GM23338 (cell line): ENCODE measurements at regions not wholly inside any gene's neighbourhood (a gene's known extent, or its start where the extent isn't known, plus 50 kb on each side); places are given as distances from the start of the nearest gene placed in this dataset.

Experiments
- ATAC-seq: fragments of 200-7000 bp; cut with Tn5 transposase; 3 replicates; pipeline ENCODE4 v1.9.1; 2020
- DNase-seq: peaks from one replicate; pipeline ENCODE4 v3.0.0-alpha.2; 2015; ENCODE audit warnings: low spot score
- H2AFZ ChIP-seq: fragments of 200-600 bp; sonication (generic); 2 replicates; pipeline ENCODE4 v1.8.0; 2016; ENCODE audit warnings: antibody characterized with exemption, mild to moderate bottlenecking, moderate library complexity
- H3F3A ChIP-seq: fragments of 200-600 bp; sonication (generic); replicated peaks from 2 replicates; pipeline ENCODE4 v1.8.0; 2017; ENCODE audit warnings: antibody characterized with exemption, mixed run types, low read depth
- H3K27ac ChIP-seq: fragments of 200-600 bp; sonication (generic); 2 replicates; pipeline ENCODE4 v1.6.1; 2016; ENCODE audit warnings: low read depth
- H3K27me3 ChIP-seq: fragments of 200-600 bp; sonication (generic); 2 replicates; pipeline ENCODE4 v1.8.0; 2016; ENCODE audit warnings: mild to moderate bottlenecking, mixed run types, moderate library complexity; ENCODE audit not compliant: insufficient read depth
- H3K36me3 ChIP-seq: fragments of 200-600 bp; sonication (generic); 2 replicates; pipeline ENCODE4 v1.8.0; 2016; ENCODE audit warnings: mild to moderate bottlenecking; ENCODE audit not compliant: insufficient read depth
- H3K4me1 ChIP-seq: fragments of 200-600 bp; sonication (generic); 2 replicates; pipeline ENCODE4 v1.8.0; 2016; ENCODE audit warnings: mild to moderate bottlenecking, moderate library complexity; ENCODE audit not compliant: insufficient read depth
- H3K4me2 ChIP-seq: fragments of 200-600 bp; sonication (generic); 2 replicates; pipeline ENCODE4 v1.7.1; 2017; ENCODE audit warnings: mixed run types
- H3K4me3 ChIP-seq: fragments of 200-600 bp; sonication (generic); 2 replicates; pipeline ENCODE4 v1.6.1; 2016; ENCODE audit warnings: mixed run types
- H3K79me2 ChIP-seq: fragments of 200-600 bp; sonication (generic); replicated peaks from 2 replicates; pipeline ENCODE4 v1.8.0; 2017; ENCODE audit warnings: mild to moderate bottlenecking; ENCODE audit not compliant: insufficient read depth
- H3K9me2 ChIP-seq: fragments of 200-600 bp; sonication (generic); 2 replicates; pipeline ENCODE4 v1.8.0; 2017; ENCODE audit not compliant: insufficient read depth
- H4K20me1 ChIP-seq: fragments of 200-600 bp; sonication (generic); replicated peaks from 2 replicates; pipeline ENCODE4 v1.8.0; 2017; ENCODE audit warnings: mild to moderate bottlenecking; ENCODE audit not compliant: insufficient read depth
- H3K27ac Mint-ChIP-seq: 2 replicates; pipeline ENCODE4 v1.8.0; 2020; ENCODE audit warnings: inconsistent platforms, mild to moderate bottlenecking, moderate library complexity, mixed read lengths
- H3K27me3 Mint-ChIP-seq: 3 replicates; pipeline ENCODE4 v1.8.0; 2022; ENCODE audit warnings: low read depth, mild to moderate bottlenecking, moderate library complexity, mixed read lengths, inconsistent platforms; ENCODE audit not compliant: insufficient read depth, poor library complexity
- H3K36me3 Mint-ChIP-seq: 3 replicates; pipeline ENCODE4 v1.8.0; 2021; ENCODE audit warnings: low read depth, mild to moderate bottlenecking, inconsistent platforms, moderate library complexity, mixed read lengths
- H3K4me1 Mint-ChIP-seq: 3 replicates; pipeline ENCODE4 v1.8.0; 2020; ENCODE audit warnings: mild to moderate bottlenecking, inconsistent platforms, mixed read lengths
- H3K4me3 Mint-ChIP-seq: 3 replicates; pipeline ENCODE4 v1.8.0; 2021; ENCODE audit warnings: moderate library complexity, mild to moderate bottlenecking, inconsistent platforms, mixed read lengths
- H3K9me3 Mint-ChIP-seq: 3 replicates; pipeline ENCODE4 v1.8.0; 2020; ENCODE audit warnings: moderate library complexity, mild to moderate bottlenecking, inconsistent platforms, mixed read lengths
- CREB1 ChIP-seq: fragments of 250-450 bp; sonication (Bioruptor Pico); IDR thresholded peaks from 2 replicates; pipeline ENCODE4 v1.5.0; 2020; ENCODE audit warnings: low read depth, mild to moderate bottlenecking, moderate library complexity
- ETS1 ChIP-seq: IDR thresholded peaks from 2 replicates; pipeline ENCODE4 v1.6.1; 2016; ENCODE audit warnings: antibody characterized with exemption
- EZH2phosphoT487 ChIP-seq: fragments of 200-600 bp; sonication (generic); IDR thresholded peaks from one replicate; pipeline ENCODE4 v1.8.1; 2018; ENCODE audit warnings: antibody characterized with exemption; ENCODE audit not compliant: unreplicated experiment
- NANOG ChIP-seq: IDR thresholded peaks from 2 replicates; pipeline ENCODE4 v1.6.1; 2016; ENCODE audit warnings: antibody characterized with exemption, borderline replicate concordance
- STAT1 ChIP-seq: IDR thresholded peaks from one replicate; pipeline ENCODE4 v1.6.1; 2016; ENCODE audit warnings: antibody characterized with exemption; ENCODE audit not compliant: unreplicated experiment
- ZNF114 ChIP-seq: fragments of 250-450 bp; sonication (Bioruptor Pico); IDR thresholded peaks from 2 replicates; pipeline ENCODE4 v1.5.0; 2020; ENCODE audit warnings: mild to moderate bottlenecking, moderate library complexity
- ZNF331 ChIP-seq: fragments of 250-450 bp; sonication (Bioruptor Pico); IDR thresholded peaks from 2 replicates; pipeline ENCODE4 v1.5.0; 2020; ENCODE audit warnings: low read depth, mild to moderate bottlenecking, moderate library complexity
- ZNF462 ChIP-seq: fragments of 250-450 bp; sonication (Bioruptor Pico); IDR thresholded peaks from 2 replicates; pipeline ENCODE4 v1.5.0; 2020; ENCODE audit warnings: mild to moderate bottlenecking, moderate library complexity

- H3K27ac Mint-ChIP-seq = no peak overlapping the region
- DNase-seq (no peak), ATAC-seq (no peak)
- H2AFZ ChIP-seq = peak overlapping the region; percentile 54
- H3K9me3 Mint-ChIP-seq = no peaks in the 10 kb centered on the region
- H3K4me3 Mint-ChIP-seq = no peak overlapping the region
- no peak for TF ChIP-seq ZNF331 (CRISPR knock-in tag)
- TF ChIP-seq CREB1 (CRISPR knock-in tag) = no peak
- no peak for TF ChIP-seq ETS1
- no peaks in the 10 kb centered on the region for H3K27me3 ChIP-seq
- no peaks in the 10 kb centered on the region for H3K9me2 ChIP-seq
- H3K27ac ChIP-seq = no peak overlapping the region
- no peaks in the 10 kb centered on the region for H3K27me3 Mint-ChIP-seq
- H3K4me1 Mint-ChIP-seq = peaks cover 15% of the 10 kb centered on the region
- H3K36me3 Mint-ChIP-seq = no peaks in the 10 kb centered on the region
- H3K79me2 ChIP-seq = no peaks in the 10 kb centered on the region
- H4K20me1 ChIP-seq = no peaks in the 10 kb centered on the region
- no peaks in the 10 kb centered on the region for H3K36me3 ChIP-seq
- H3K4me2 ChIP-seq = no peak overlapping the region
- no peak overlapping the region for H3K4me3 ChIP-seq
- 0 out of 2 replicates have a peak, but pooled peaks cover 5% of the 10 kb centered on the region for H3K4me1 ChIP-seq
- no peaks in the 10 kb centered on the region for H3F3A ChIP-seq
Measured at GRCh38 chr13:26983543-26984320, 187.9 kb downstream of the USP12 start.

DNA sequence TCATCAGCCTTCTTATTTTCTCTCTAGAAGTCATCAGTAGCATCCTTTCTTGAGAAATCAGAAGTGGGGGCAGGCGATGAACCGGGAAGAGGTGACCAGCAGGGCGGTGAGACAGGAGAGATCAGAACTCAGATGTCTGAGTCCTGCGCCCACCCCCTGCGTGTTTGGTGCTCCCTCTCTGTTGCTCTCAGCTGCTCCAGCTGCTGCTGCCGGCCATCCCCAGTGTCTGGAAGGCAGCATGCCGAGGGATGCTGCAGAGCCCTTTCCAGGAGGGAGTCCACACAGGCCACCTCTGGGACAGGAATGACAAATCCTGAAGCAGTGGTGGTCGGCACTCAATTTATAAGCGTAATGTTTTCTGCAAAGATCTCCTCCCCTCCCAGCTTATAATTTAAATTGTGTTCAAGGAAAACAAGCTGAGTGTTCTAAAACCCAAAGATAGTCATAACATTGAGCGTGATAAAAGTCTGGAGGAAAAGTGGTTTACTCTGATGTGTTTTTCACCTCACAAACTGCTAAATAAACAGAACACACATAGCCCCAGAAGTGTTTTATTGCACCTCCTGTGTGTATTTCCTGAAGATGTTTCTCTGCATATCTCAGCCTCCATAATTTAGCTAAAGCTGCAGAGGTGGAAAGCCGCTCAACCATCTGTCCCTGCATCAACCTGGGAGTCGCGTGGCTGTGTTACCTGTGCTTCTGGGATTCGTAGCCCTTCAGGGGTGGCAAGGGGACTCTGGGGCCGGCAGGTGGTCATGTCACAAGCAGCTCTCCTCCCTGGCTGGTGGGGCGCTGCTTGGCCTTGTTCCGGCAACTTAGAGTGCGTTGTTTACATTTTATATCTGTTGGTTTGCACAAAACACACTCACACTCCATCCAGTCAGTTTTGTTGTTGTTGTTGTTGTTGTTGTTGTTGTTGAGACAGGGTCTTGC is 191.2 kb downstream of the USP12 start:
- no peaks in the 10 kb centered on the region for H3K36me3 Mint-ChIP-seq
- Histone ChIP-seq H3K27ac (no peak overlapping the region), H4K20me1 (no peaks in the 10 kb centered on the region), H3K36me3 (no peaks in the 10 kb centered on the region), H2AFZ (peak overlapping the region; percentile 59), H3K27me3 (no peaks in the 10 kb centered on the region), H3K4me1 (0 out of 2 replicates have a peak, but pooled peaks cover 5% of the 10 kb centered on the region), H3F3A (no peaks in the 10 kb centered on the region), H3K79me2 (no peaks in the 10 kb centered on the region), H3K4me3 (no peak overlapping the region), H3K4me2 (no peak overlapping the region), H3K9me2 (no peaks in the 10 kb centered on the region)
- peaks cover 8% of the 10 kb centered on the region for H3K27me3 Mint-ChIP-seq
- DNase-seq = no peak
- H3K27ac Mint-ChIP-seq = no peak overlapping the region
- ATAC-seq = no peak
- peaks cover 22% of the 10 kb centered on the region for H3K4me1 Mint-ChIP-seq
- no peaks in the 10 kb centered on the region for H3K9me3 Mint-ChIP-seq
- H3K4me3 Mint-ChIP-seq = no peak overlapping the region; the same call in 2 of the 3 replicates
- TF ChIP-seq EZH2phosphoT487 (no peak), ZNF462 (CRISPR knock-in tag) (no peak), CREB1 (CRISPR knock-in tag) (no peak), NANOG (no peak), ETS1 (no peak), STAT1 (no peak), ZNF114 (CRISPR knock-in tag) (no peak)
